Ureter (tissue), 1 donor: ENCODE measurements at regions not wholly inside any gene's neighbourhood (a gene's known extent, or its start where the extent isn't known, plus 50 kb on each side); places are given as distances from the start of the nearest gene placed in this dataset.
"Not testable (repeated sequence)": the region's sequence is repeated elsewhere in the genome, so short reads cannot be mapped to it uniquely, and the experiment has no call there.

ENCODE experiments used
- DNase-seq: peaks from one replicate; pipeline ENCODE4 v3.0.0-alpha.2; 2020; ENCODE audit warnings: low spot score
- donor health status: DM: yes; HTN: yes; CAD: no.

- not testable (repeated sequence) for DNase-seq
Measured at GRCh38 chr2:212786088-212786487, 247.5 kb upstream of the ERBB4 start.

- no peak for DNase-seq
Measured at GRCh38 chr2:212777020-212777491, 238.5 kb upstream of the ERBB4 start.

- DNase-seq = no peak
Measured at GRCh38 chr2:212773808-212774339, 235.3 kb upstream of the ERBB4 start.

- DNase-seq = no peak
Measured at GRCh38 chr2:212770240-212770639, 231.6 kb upstream of the ERBB4 start.

GRCh38 chr2:212766921-212767320 lies 228.3 kb upstream of the ERBB4 start:
- DNase-seq = no peak

- DNase-seq = no peak
Measured at GRCh38 chr2:212752730-212753351, 214.2 kb upstream of the ERBB4 start.

GRCh38 chr2:212745359-212745758 lies 206.8 kb upstream of the ERBB4 start:
- no peak for DNase-seq

- no peak for DNase-seq
Measured at GRCh38 chr2:212737392-212738172, 199.0 kb upstream of the ERBB4 start.

GRCh38 chr2:212736385-212736726 lies 197.8 kb upstream of the ERBB4 start:
- no peak for DNase-seq

GRCh38 chr2:212733273-212733672 lies 194.7 kb upstream of the ERBB4 start:
- no peak for DNase-seq

GRCh38 chr2:212732860-212733259 lies 194.3 kb upstream of the ERBB4 start:
- no peak for DNase-seq

- no peak for DNase-seq
Measured at GRCh38 chr2:212730994-212731393, 192.4 kb upstream of the ERBB4 start.

- no peak for DNase-seq
Measured at GRCh38 chr2:212728717-212729116, 190.1 kb upstream of the ERBB4 start.

- DNase-seq = no peak
Measured at GRCh38 chr2:212727751-212728150, 189.1 kb upstream of the ERBB4 start.

GRCh38 chr2:212726403-212726802 lies 187.8 kb upstream of the ERBB4 start:
- DNase-seq = no peak

- no peak for DNase-seq
Measured at GRCh38 chr2:212725180-212725579, 186.6 kb upstream of the ERBB4 start.

GRCh38 chr2:212723226-212723625 lies 184.6 kb upstream of the ERBB4 start:
- no peak for DNase-seq

- DNase-seq = no peak
Measured at GRCh38 chr2:212722046-212722445, 183.4 kb upstream of the ERBB4 start.

- no peak for DNase-seq
Measured at GRCh38 chr2:212721026-212721451, 182.4 kb upstream of the ERBB4 start.

GRCh38 chr2:212715411-212715810 lies 176.8 kb upstream of the ERBB4 start:
- not testable (repeated sequence) for DNase-seq

GRCh38 chr2:212713681-212714080 lies 175.1 kb upstream of the ERBB4 start:
- DNase-seq = no peak

GRCh38 chr2:212712991-212713390 lies 174.4 kb upstream of the ERBB4 start:
- DNase-seq = no peak

- DNase-seq = no peak
Measured at GRCh38 chr2:212712466-212712865, 173.9 kb upstream of the ERBB4 start.
